Keratinocyte (primary cell): ENCODE measurements at regions not wholly inside any gene's neighbourhood (a gene's known extent, or its start where the extent isn't known, plus 50 kb on each side); places are given as distances from the start of the nearest gene placed in this dataset.

Experiments used
- DNase-seq: peaks from one replicate; pipeline ENCODE4 v3.0.0-alpha.2; 2011; ENCODE audit warnings: low read depth, missing footprints, low spot score
- FAIRE-seq: peaks from 2 replicates; lab custom pipeline; 2011; peaks lifted over from hg19 to GRCh38; lab: Jason Lieb, UNC
- H2AFZ ChIP-seq: 2 replicates; pipeline ENCODE4 v1.6.0; 2012; ENCODE audit warnings: low read length, control low read depth, inconsistent platforms; ENCODE audit not compliant: control insufficient read depth
- H3K27ac ChIP-seq: 2 replicates; pipeline ENCODE4 v1.5.1; 2011; ENCODE audit warnings: low read length; ENCODE audit not compliant: control insufficient read depth, insufficient read depth
- H3K27me3 ChIP-seq: 3 replicates; pipeline ENCODE4 v1.6.0; 2011; ENCODE audit warnings: low read length; ENCODE audit not compliant: control insufficient read depth, insufficient read depth; ENCODE audit errors: extremely low read depth
- H3K36me3 ChIP-seq, 2 experiments: 2 replicates in 1 of 2; 3 replicates in 1 of 2; pipeline ENCODE4 v1.5.1; 2011; ENCODE audit warnings: low read length in 2 of 2, mild to moderate bottlenecking in 1 of 2; ENCODE audit not compliant: control insufficient read depth in 2 of 2, insufficient read depth in 2 of 2; ENCODE audit errors: extremely low read depth in 1 of 2
- H3K4me1 ChIP-seq: 3 replicates; pipeline ENCODE4 v1.5.1; 2011; ENCODE audit warnings: low read length; ENCODE audit not compliant: control insufficient read depth, insufficient read depth; ENCODE audit errors: extremely low read depth
- H3K4me2 ChIP-seq: 3 replicates; pipeline ENCODE4 v1.6.0; 2011; ENCODE audit warnings: low read depth, low read length; ENCODE audit not compliant: control insufficient read depth, insufficient read depth; ENCODE audit errors: extremely low read depth
- H3K4me3 ChIP-seq, 3 experiments: fragments of 200-600 bp in 1 of 3; sonication (generic) in 1 of 3; 2 replicates in 2 of 3; 3 replicates in 1 of 3; pipeline ENCODE4 v1.5.1; 2011 to 2016; ENCODE audit warnings: low read length in 3 of 3, mild to moderate bottlenecking in 3 of 3, control low read depth in 2 of 3, inconsistent platforms in 1 of 3, low read depth in 1 of 3, mixed read lengths in 1 of 3, mixed run types in 1 of 3, moderate library complexity in 1 of 3; ENCODE audit not compliant: control insufficient read depth in 2 of 3, insufficient read depth in 2 of 3; ENCODE audit errors: extremely low read depth in 1 of 3
- H3K79me2 ChIP-seq: 2 replicates; pipeline ENCODE4 v1.6.0; 2012; ENCODE audit warnings: low read length; ENCODE audit not compliant: control insufficient read depth, insufficient read depth
- H3K9ac ChIP-seq: 3 replicates; pipeline ENCODE4 v1.6.0; 2011; ENCODE audit warnings: low read length; ENCODE audit not compliant: control insufficient read depth, insufficient read depth; ENCODE audit errors: extremely low read depth
- H3K9me1 ChIP-seq: 3 replicates; pipeline ENCODE4 v1.6.0; 2011; ENCODE audit warnings: low read length; ENCODE audit not compliant: control insufficient read depth, insufficient read depth; ENCODE audit errors: extremely low read depth
- H3K9me3 ChIP-seq: 2 replicates; pipeline ENCODE4 v1.5.1; 2012; ENCODE audit warnings: low read depth, low read length; ENCODE audit not compliant: control insufficient read depth
- H4K20me1 ChIP-seq: 3 replicates; pipeline ENCODE4 v1.6.0; 2011; ENCODE audit warnings: low read length; ENCODE audit not compliant: control insufficient read depth, insufficient read depth; ENCODE audit errors: extremely low read depth
- EZH2 ChIP-seq: IDR thresholded peaks from one replicate; pipeline ENCODE4 v1.6.1; 2012; ENCODE audit warnings: inconsistent platforms, mild to moderate bottlenecking, low read length, moderate library complexity
- dilution Hi-C: fragments of 300-500 bp; cut with MboI; formaldehyde crosslinking; loops from one replicate; pipeline ENCODE4 v1.7.0; 2020; ENCODE audit warnings: low sequenced_read_pairs; ENCODE audit not compliant: extremely low pct_ligation_motif_present
- TF ChIP-seq, protein P1 (sequence below), 3 experiments: IDR thresholded peaks in 1 of 3; conservative IDR thresholded peaks in 1 of 3; optimal IDR thresholded peaks in 1 of 3; 2 replicates in 2 of 3; 3 replicates in 1 of 3; pipeline versions ENCODE3 to v1.5.1; 2011; ENCODE audit warnings: low read length in 3 of 3, mild to moderate bottlenecking in 3 of 3, moderate library complexity in 2 of 3, control low read depth in 1 of 3, inconsistent platforms in 1 of 3; ENCODE audit not compliant: insufficient read depth in 2 of 3; ENCODE audit errors: extremely low read depth in 1 of 3

DNA sequence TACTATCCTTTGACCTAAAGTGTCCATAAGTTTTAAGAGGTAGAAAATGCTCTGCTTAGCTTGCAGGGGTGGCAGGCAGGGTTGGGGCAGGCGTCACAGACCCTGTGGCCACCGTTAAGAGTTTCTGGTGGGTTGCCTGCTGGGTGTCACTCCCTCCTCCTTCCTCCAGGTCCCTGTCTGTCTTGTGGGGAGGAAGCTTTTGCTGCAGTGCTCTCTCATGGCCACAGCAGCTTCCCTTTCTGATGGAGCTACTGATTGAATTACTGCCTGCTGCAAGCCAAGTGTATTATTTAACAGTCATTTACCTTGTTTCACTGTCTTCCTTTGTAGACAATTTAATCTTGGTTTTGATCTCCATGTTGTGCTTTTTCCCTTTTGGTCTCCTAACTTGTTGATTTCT, 384.6 kb downstream of the IDS start:
- no peak for TF ChIP-seq EZH2
- TF ChIP-seq, protein P1, sequence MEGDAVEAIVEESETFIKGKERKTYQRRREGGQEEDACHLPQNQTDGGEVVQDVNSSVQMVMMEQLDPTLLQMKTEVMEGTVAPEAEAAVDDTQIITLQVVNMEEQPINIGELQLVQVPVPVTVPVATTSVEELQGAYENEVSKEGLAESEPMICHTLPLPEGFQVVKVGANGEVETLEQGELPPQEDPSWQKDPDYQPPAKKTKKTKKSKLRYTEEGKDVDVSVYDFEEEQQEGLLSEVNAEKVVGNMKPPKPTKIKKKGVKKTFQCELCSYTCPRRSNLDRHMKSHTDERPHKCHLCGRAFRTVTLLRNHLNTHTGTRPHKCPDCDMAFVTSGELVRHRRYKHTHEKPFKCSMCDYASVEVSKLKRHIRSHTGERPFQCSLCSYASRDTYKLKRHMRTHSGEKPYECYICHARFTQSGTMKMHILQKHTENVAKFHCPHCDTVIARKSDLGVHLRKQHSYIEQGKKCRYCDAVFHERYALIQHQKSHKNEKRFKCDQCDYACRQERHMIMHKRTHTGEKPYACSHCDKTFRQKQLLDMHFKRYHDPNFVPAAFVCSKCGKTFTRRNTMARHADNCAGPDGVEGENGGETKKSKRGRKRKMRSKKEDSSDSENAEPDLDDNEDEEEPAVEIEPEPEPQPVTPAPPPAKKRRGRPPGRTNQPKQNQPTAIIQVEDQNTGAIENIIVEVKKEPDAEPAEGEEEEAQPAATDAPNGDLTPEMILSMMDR (optimal IDR thresholded peaks at IDR 0.05 in 1 of 3, IDR thresholded peaks at IDR 0.05 in 1 of 3, conservative IDR thresholded peaks at IDR 0.05 in 1 of 3; ENCODE audit: extremely low read depth in 1 of 3, insufficient read depth in 2 of 3, low read length in 3 of 3), result no peak
- H3K27ac ChIP-seq, result no peak overlapping the region
- H3K4me1 ChIP-seq, result no peaks in the 10 kb centered on the region
- DNase-seq (no peak), FAIRE-seq (no peak)
- H3K9me1 ChIP-seq, result no peaks in the 10 kb centered on the region
- no peak overlapping the region for H3K4me3 ChIP-seq
- H3K4me2 ChIP-seq, result no peak overlapping the region
- no peaks in the 10 kb centered on the region for H4K20me1 ChIP-seq
- H2AFZ ChIP-seq, result no peak overlapping the region
- no peak overlapping the region for H3K9ac ChIP-seq
- no peaks in the 10 kb centered on the region for H3K27me3 ChIP-seq
- no peaks in the 10 kb centered on the region for H3K9me3 ChIP-seq
- H3K79me2 ChIP-seq, result no peaks in the 10 kb centered on the region
- dilution Hi-C loops, result no loop called here
- H3K36me3 ChIP-seq, result no peaks in the 10 kb centered on the region

DNA sequence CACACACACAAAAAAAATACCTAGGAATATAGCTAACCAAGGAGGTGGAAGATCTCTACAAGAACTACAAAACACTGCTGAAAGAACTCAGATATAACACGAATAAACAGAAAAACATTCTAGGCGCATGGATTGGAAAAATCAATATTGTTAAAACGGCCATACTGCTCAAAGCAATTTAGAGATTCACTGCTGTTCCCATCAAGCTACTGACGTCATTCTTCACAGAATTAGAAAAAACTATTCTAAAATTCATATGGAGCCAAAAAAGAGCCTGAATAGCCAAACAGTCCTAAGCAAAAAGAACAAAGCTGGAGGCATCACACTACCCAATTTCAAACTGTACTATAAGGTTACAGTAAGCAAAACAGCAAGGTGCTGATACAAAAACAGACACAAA, 390.2 kb downstream of the IDS start:
- no peak for DNase-seq
- no peaks in the 10 kb centered on the region for H3K36me3 ChIP-seq
- H4K20me1 ChIP-seq, result no peaks in the 10 kb centered on the region
- TF ChIP-seq EZH2, result no peak
- TF ChIP-seq, protein P1 (optimal IDR thresholded peaks at IDR 0.05 in 1 of 3, IDR thresholded peaks at IDR 0.05 in 1 of 3, conservative IDR thresholded peaks at IDR 0.05 in 1 of 3; ENCODE audit: extremely low read depth in 1 of 3, insufficient read depth in 2 of 3, low read length in 3 of 3), result no peak
- dilution Hi-C loops, result no loop called here
- no peak for FAIRE-seq
- H3K4me1 ChIP-seq, result no peaks in the 10 kb centered on the region
- no peak overlapping the region for H3K4me2 ChIP-seq
- H3K27ac ChIP-seq, result no peak overlapping the region
- no peak overlapping the region for H3K9ac ChIP-seq
- no peaks in the 10 kb centered on the region for H3K9me3 ChIP-seq
- H3K79me2 ChIP-seq, result no peaks in the 10 kb centered on the region
- H3K9me1 ChIP-seq, result no peaks in the 10 kb centered on the region
- H3K27me3 ChIP-seq, result no peaks in the 10 kb centered on the region
- no peak overlapping the region for H3K4me3 ChIP-seq
- H2AFZ ChIP-seq, result no peak overlapping the region
